MM.1S (cell line): ENCODE measurements at regions not wholly inside any gene's neighbourhood (a gene's known extent, or its start where the extent isn't known, plus 50 kb on each side); places are given as distances from the start of the nearest gene placed in this dataset.
A peak's percentile ranks its signal among the peaks of the same experiment; 100 is the strongest.

Source experiments
- DNase-seq: peaks from one replicate; pipeline ENCODE4 v3.0.0-alpha.2; 2015
- H2AFZ ChIP-seq: fragments of 300-600 bp; sonication (generic); 2 replicates; pipeline ENCODE4 v1.6.0; 2016; ENCODE audit warnings: antibody characterized with exemption, low read length
- H3F3A ChIP-seq: fragments of 300-600 bp; sonication (generic); 2 replicates; pipeline ENCODE4 v1.6.1; 2016; ENCODE audit warnings: mild to moderate bottlenecking, antibody characterized with exemption, low read length, moderate library complexity, mixed read lengths; ENCODE audit not compliant: insufficient read depth
- H3K27ac ChIP-seq: fragments of 300-600 bp; sonication (generic); 2 replicates; pipeline ENCODE4 v1.5.1; 2016; ENCODE audit warnings: mild to moderate bottlenecking, low read length
- H3K27me3 ChIP-seq: fragments of 300-600 bp; sonication (generic); replicated peaks from 2 replicates; pipeline ENCODE4 v1.6.0; 2016; ENCODE audit warnings: low read length; ENCODE audit not compliant: insufficient read depth
- H3K36me3 ChIP-seq: fragments of 300-600 bp; sonication (generic); replicated peaks from 2 replicates; pipeline ENCODE4 v1.6.1; 2016; ENCODE audit warnings: mild to moderate bottlenecking, low read length, mixed read lengths; ENCODE audit not compliant: insufficient read depth
- H3K4me1 ChIP-seq: fragments of 300-600 bp; sonication (generic); 2 replicates; pipeline ENCODE4 v1.6.1; 2016; ENCODE audit warnings: low read length, mixed read lengths
- H3K4me2 ChIP-seq: fragments of 300-600 bp; sonication (generic); 2 replicates; pipeline ENCODE4 v1.6.0; 2016; ENCODE audit warnings: low read depth, low read length
- H3K4me3 ChIP-seq: fragments of 300-600 bp; sonication (generic); 2 replicates; pipeline ENCODE4 v1.5.1; 2016; ENCODE audit warnings: low read length, mixed read lengths
- H3K79me2 ChIP-seq: fragments of 300-600 bp; sonication (generic); 2 replicates; pipeline ENCODE4 v1.6.1; 2016; ENCODE audit warnings: mixed run types, low read length, mixed read lengths
- H3K9ac ChIP-seq: fragments of 300-600 bp; sonication (generic); 2 replicates; pipeline ENCODE4 v1.6.1; 2016; ENCODE audit warnings: low read length, mixed read lengths
- H3K9me2 ChIP-seq: fragments of 300-600 bp; sonication (generic); replicated peaks from 2 replicates; pipeline ENCODE4 v1.6.1; 2016; ENCODE audit warnings: mild to moderate bottlenecking, low read length, mixed read lengths; ENCODE audit not compliant: insufficient read depth
- H3K9me3 ChIP-seq: fragments of 300-600 bp; sonication (generic); replicated peaks from 2 replicates; pipeline ENCODE4 v1.6.1; 2016; ENCODE audit warnings: mild to moderate bottlenecking, low read length, mixed read lengths; ENCODE audit not compliant: insufficient read depth
- H4K20me1 ChIP-seq: fragments of 300-600 bp; sonication (generic); 2 replicates; pipeline ENCODE4 v1.6.1; 2016; ENCODE audit warnings: mild to moderate bottlenecking, low read length, moderate library complexity, mixed read lengths; ENCODE audit not compliant: insufficient read depth
- EZH2 ChIP-seq: fragments of 300-600 bp; sonication (generic); optimal IDR thresholded peaks from 2 replicates; pipeline ENCODE3; 2017; ENCODE audit warnings: low read depth, mild to moderate bottlenecking, antibody characterized with exemption, low read length, mixed read lengths
- EZH2phosphoT487 ChIP-seq: fragments of 300-600 bp; sonication (generic); IDR thresholded peaks from 2 replicates; pipeline ENCODE4 v1.6.1; 2018; ENCODE audit warnings: antibody characterized with exemption, low read length
- TF ChIP-seq, protein P1 (sequence below): fragments of 300-600 bp; sonication (generic); IDR thresholded peaks from 2 replicates; pipeline ENCODE4 v1.5.1; 2016; ENCODE audit warnings: antibody characterized with exemption, low read length, mixed read lengths

DNA sequence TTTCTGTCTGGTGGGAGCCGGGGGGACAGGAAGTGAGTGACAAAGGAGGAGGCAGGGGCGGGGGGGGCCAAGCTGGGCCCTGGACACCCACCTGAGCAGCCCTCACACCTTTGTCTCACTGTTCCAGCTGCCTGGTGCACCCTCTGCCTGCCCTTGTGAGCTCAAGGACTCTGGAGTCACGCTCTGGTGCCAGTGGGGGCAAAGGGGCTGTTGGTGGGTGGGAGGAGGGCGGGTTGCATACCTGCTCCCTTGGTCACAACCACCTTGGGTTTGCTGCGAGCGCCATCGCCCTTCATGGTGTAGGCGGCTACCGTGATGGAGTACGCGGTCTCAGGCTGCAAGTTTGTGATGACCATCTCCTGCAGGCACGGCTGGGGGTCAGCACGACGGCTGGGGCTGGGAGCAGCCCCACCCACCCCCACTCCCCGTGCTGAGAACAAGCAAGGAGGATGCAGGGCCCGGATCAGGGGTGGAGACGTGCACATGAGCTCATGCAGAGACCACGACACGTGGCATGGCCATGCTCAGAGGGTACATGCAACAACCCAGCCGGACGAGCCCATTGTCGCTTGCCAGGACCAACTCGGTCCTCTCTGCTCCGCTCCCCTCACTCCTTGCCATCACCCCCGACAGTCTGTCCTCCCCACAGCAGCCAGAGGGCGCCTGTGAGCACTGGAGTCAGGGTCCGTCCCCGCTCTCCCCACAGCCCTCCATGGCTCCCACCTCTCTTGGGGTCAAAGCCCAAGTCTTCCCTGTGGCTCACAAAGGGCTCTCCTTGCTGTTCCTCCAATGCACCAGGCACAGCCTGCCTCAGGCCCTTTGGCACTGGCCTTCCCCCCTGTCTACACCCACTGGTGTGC lies 114.9 kb downstream of the PTPRS start:
- no peaks in the 10 kb centered on the region for H3K9me2 ChIP-seq
- peaks cover 69% of the 10 kb centered on the region for H3K27me3 ChIP-seq
- no peak overlapping the region for H3K4me2 ChIP-seq
- no peak overlapping the region for H3K27ac ChIP-seq
- H3K9ac ChIP-seq = no peak overlapping the region
- H3K36me3 ChIP-seq = no peaks in the 10 kb centered on the region
- H3K9me3 ChIP-seq = no peaks in the 10 kb centered on the region
- H2AFZ ChIP-seq = no peak overlapping the region
- TF ChIP-seq EZH2phosphoT487 = no peak
- no peak for TF ChIP-seq EZH2
- TF ChIP-seq, protein P1, sequence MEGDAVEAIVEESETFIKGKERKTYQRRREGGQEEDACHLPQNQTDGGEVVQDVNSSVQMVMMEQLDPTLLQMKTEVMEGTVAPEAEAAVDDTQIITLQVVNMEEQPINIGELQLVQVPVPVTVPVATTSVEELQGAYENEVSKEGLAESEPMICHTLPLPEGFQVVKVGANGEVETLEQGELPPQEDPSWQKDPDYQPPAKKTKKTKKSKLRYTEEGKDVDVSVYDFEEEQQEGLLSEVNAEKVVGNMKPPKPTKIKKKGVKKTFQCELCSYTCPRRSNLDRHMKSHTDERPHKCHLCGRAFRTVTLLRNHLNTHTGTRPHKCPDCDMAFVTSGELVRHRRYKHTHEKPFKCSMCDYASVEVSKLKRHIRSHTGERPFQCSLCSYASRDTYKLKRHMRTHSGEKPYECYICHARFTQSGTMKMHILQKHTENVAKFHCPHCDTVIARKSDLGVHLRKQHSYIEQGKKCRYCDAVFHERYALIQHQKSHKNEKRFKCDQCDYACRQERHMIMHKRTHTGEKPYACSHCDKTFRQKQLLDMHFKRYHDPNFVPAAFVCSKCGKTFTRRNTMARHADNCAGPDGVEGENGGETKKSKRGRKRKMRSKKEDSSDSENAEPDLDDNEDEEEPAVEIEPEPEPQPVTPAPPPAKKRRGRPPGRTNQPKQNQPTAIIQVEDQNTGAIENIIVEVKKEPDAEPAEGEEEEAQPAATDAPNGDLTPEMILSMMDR = peak; percentile 62
- no peaks in the 10 kb centered on the region for H3K79me2 ChIP-seq
- no peaks in the 10 kb centered on the region for H3K4me1 ChIP-seq
- H3F3A ChIP-seq = no peaks in the 10 kb centered on the region
- H3K4me3 ChIP-seq = no peak overlapping the region
- H4K20me1 ChIP-seq = no peaks in the 10 kb centered on the region
- no peak for DNase-seq

- Histone ChIP-seq H3K4me3 (no peak overlapping the region), H4K20me1 (no peaks in the 10 kb centered on the region), H3K79me2 (no peaks in the 10 kb centered on the region), H3K9me3 (no peaks in the 10 kb centered on the region), H3K4me2 (no peak overlapping the region), H2AFZ (no peak overlapping the region), H3K27me3 (peaks cover 74% of the 10 kb centered on the region), H3K9me2 (no peaks in the 10 kb centered on the region), H3K4me1 (no peaks in the 10 kb centered on the region), H3K9ac (no peak overlapping the region), H3F3A (no peaks in the 10 kb centered on the region), H3K27ac (no peak overlapping the region), H3K36me3 (no peaks in the 10 kb centered on the region)
- DNase-seq = no peak
- TF ChIP-seq, protein P1 = no peak
- no peak for TF ChIP-seq EZH2
- no peak for TF ChIP-seq EZH2phosphoT487
These were observed 116.1 kb downstream of the PTPRS start for GRCh38 chr19:5224480-5224879.

- Histone ChIP-seq H2AFZ (no peak overlapping the region), H3K9me3 (no peaks in the 10 kb centered on the region), H3F3A (no peaks in the 10 kb centered on the region), H3K27ac (no peak overlapping the region), H3K4me3 (no peak overlapping the region), H3K36me3 (no peaks in the 10 kb centered on the region), H4K20me1 (no peaks in the 10 kb centered on the region), H3K9ac (no peak overlapping the region), H3K79me2 (no peaks in the 10 kb centered on the region), H3K4me1 (no peaks in the 10 kb centered on the region), H3K27me3 (peaks cover 79% of the 10 kb centered on the region), H3K9me2 (no peaks in the 10 kb centered on the region), H3K4me2 (no peak overlapping the region)
- no peak for DNase-seq
- TF ChIP-seq EZH2phosphoT487 (no peak), EZH2 (no peak)
- TF ChIP-seq, protein P1 = no peak
These were observed 117.7 kb downstream of the PTPRS start for GRCh38 chr19:5222821-5223321.
